SK-N-SH (cell line): ENCODE measurements at regions not wholly inside any gene's neighbourhood (a gene's known extent, or its start where the extent isn't known, plus 50 kb on each side); places are given as distances from the start of the nearest gene placed in this dataset.

Experiments
- CTCF ChIA-PET: fragments of 300-600, 350-600 bp; formaldehyde crosslinking; extraction: SDS; loops from one replicate; lab custom pipeline; 2021; lab: Yijun Ruan, JAX
- POLR2A ChIA-PET: fragments of 350-600 bp; sonication (Branson Sonifier 250); formaldehyde crosslinking; extraction: SDS; loops from one replicate; lab custom pipeline; 2020; ENCODE audit warnings: antibody characterized with exemption, inconsistent platforms; lab: Yijun Ruan, JAX
- DNase-seq: peaks from one replicate; pipeline ENCODE4 v3.0.0; 2012
- H2AFZ ChIP-seq: fragments of 200-600 bp; sonication (generic); 2 replicates; pipeline ENCODE4 v1.8.1; 2016; ENCODE audit warnings: antibody characterized with exemption, mild to moderate bottlenecking, low read depth
- H3F3A ChIP-seq: fragments of 200-600 bp; sonication (generic); replicated peaks from 2 replicates; pipeline ENCODE3; 2016; ENCODE audit warnings: antibody characterized with exemption, mild to moderate bottlenecking; ENCODE audit not compliant: insufficient read depth
- H3K27ac ChIP-seq, 2 experiments: fragments of 200-500 bp in 1 of 2; fragments of 200-600 bp in 1 of 2; sonication (Bioruptor generic) in 1 of 2; sonication (generic), shearing (Covaris generic) in 1 of 2; 2 replicates each; pipeline versions ENCODE4 v1.5.1 to v1.6.1; 2014 to 2016; ENCODE audit warnings: low read depth in 2 of 2, inconsistent platforms in 1 of 2, low read length in 1 of 2, mild to moderate bottlenecking in 1 of 2, mixed read lengths in 1 of 2
- H3K27me3 ChIP-seq: fragments of 200-600 bp; sonication (generic), shearing (Covaris generic); 2 replicates; pipeline ENCODE4 v1.6.1; 2016; ENCODE audit warnings: mixed run types; ENCODE audit not compliant: insufficient read depth
- H3K36me3 ChIP-seq, 2 experiments: fragments of 200-500 bp in 1 of 2; fragments of 200-600 bp in 1 of 2; sonication (Bioruptor generic) in 1 of 2; sonication (generic) in 1 of 2; replicated peaks in 1 of 2; 2 replicates each; pipeline versions ENCODE3 to v1.5.1; 2014 to 2016; ENCODE audit warnings: low read length in 1 of 2, mild to moderate bottlenecking in 1 of 2; ENCODE audit not compliant: insufficient read depth in 2 of 2, control insufficient read depth in 1 of 2
- H3K4me1 ChIP-seq, 2 experiments: fragments of 200-500 bp in 1 of 2; fragments of 200-600 bp in 1 of 2; sonication (Bioruptor generic) in 1 of 2; sonication (generic), shearing (Covaris generic) in 1 of 2; 2 replicates each; pipeline versions ENCODE4 v1.5.1 to v1.6.1; 2014 to 2016; ENCODE audit warnings: low read depth in 1 of 2, low read length in 1 of 2, mixed run types in 1 of 2; ENCODE audit not compliant: insufficient read depth in 2 of 2, control insufficient read depth in 1 of 2
- H3K4me2 ChIP-seq: fragments of 200-600 bp; sonication (generic), shearing (Covaris generic); 2 replicates; pipeline ENCODE4 v1.6.1; 2017; ENCODE audit warnings: mixed run types
- H3K4me3 ChIP-seq, 2 experiments: fragments of 200-500 bp in 1 of 2; fragments of 200-600 bp in 1 of 2; sonication (Bioruptor generic) in 1 of 2; sonication (generic), shearing (Covaris generic) in 1 of 2; 2 replicates each; pipeline versions ENCODE4 v1.5.1 to v1.8.1; 2014 to 2016; ENCODE audit warnings: low read depth in 2 of 2, inconsistent platforms in 1 of 2, low read length in 1 of 2, mild to moderate bottlenecking in 1 of 2, mixed read lengths in 1 of 2, moderate library complexity in 1 of 2
- H3K79me2 ChIP-seq: fragments of 200-600 bp; sonication (generic); 2 replicates; pipeline ENCODE4 v1.8.1; 2017; ENCODE audit warnings: mild to moderate bottlenecking; ENCODE audit not compliant: insufficient read depth
- H3K9ac ChIP-seq: fragments of 200-600 bp; sonication (generic); 2 replicates; pipeline ENCODE4 v1.6.1; 2017; ENCODE audit warnings: mixed run types
- H3K9me2 ChIP-seq: fragments of 200-600 bp; sonication (generic); 2 replicates; pipeline ENCODE4 v1.6.1; 2017; ENCODE audit warnings: mixed run types
- H3K9me3 ChIP-seq: fragments of 200-600 bp; sonication (generic); 2 replicates; pipeline ENCODE4 v1.6.1; 2017; ENCODE audit warnings: mixed run types, mild to moderate bottlenecking, moderate library complexity
- H4K20me1 ChIP-seq: fragments of 200-600 bp; sonication (generic); 2 replicates; pipeline ENCODE4 v1.6.1; 2017; ENCODE audit warnings: mild to moderate bottlenecking, mixed run types; ENCODE audit not compliant: insufficient read depth
- CHD2 ChIP-seq: fragments of 150-350 bp; IDR thresholded peaks from 2 replicates; pipeline ENCODE4 v1.6.1; 2018; ENCODE audit warnings: low read length; ENCODE audit not compliant: partially characterized antibody
- ELF1 ChIP-seq: IDR thresholded peaks from 2 replicates; pipeline ENCODE4 v1.4.0; 2012
- EP300 ChIP-seq, 2 experiments: IDR thresholded peaks; 2 replicates each; pipeline versions ENCODE4 v1.4.0 to v1.6.1; 2012; ENCODE audit warnings: borderline replicate concordance in 1 of 2, low read depth in 1 of 2, low read length in 1 of 2
- EZH2phosphoT487 ChIP-seq: fragments of 200-600 bp; sonication (generic); IDR thresholded peaks from 2 replicates; pipeline ENCODE4 v1.6.1; 2017; ENCODE audit warnings: low read depth, mixed run types, mild to moderate bottlenecking, antibody characterized with exemption, moderate library complexity, borderline replicate concordance
- FOXM1 ChIP-seq: IDR thresholded peaks from 2 replicates; pipeline ENCODE4 v1.4.0; 2012; ENCODE audit warnings: low read depth, mild to moderate bottlenecking
- GABPA ChIP-seq: IDR thresholded peaks from 2 replicates; pipeline ENCODE4 v1.4.0; 2012; ENCODE audit warnings: low read depth, mild to moderate bottlenecking
- MEF2A ChIP-seq: IDR thresholded peaks from 2 replicates; pipeline ENCODE4 v1.4.0; 2012; ENCODE audit warnings: low read depth, borderline replicate concordance
- MXI1 ChIP-seq: IDR thresholded peaks from 2 replicates; pipeline ENCODE4 v1.6.1; 2012; ENCODE audit warnings: mild to moderate bottlenecking, low read depth, low read length, improper control_type of control experiment
- NFIC ChIP-seq: IDR thresholded peaks from 2 replicates; pipeline ENCODE4 v1.4.0; 2012; ENCODE audit warnings: borderline replicate concordance
- POLR2AphosphoS5 ChIP-seq: IDR thresholded peaks from 2 replicates; pipeline ENCODE4 v1.6.1; 2012; ENCODE audit warnings: low read depth, low read length
- RFX5 ChIP-seq: IDR thresholded peaks from 2 replicates; pipeline ENCODE4 v1.6.1; 2012; ENCODE audit warnings: mild to moderate bottlenecking, improper control_type of control experiment, low read length
- RXRA ChIP-seq: IDR thresholded peaks from 2 replicates; pipeline ENCODE4 v1.4.0; 2012; ENCODE audit warnings: low read depth, mild to moderate bottlenecking, borderline replicate concordance
- TAF1 ChIP-seq: IDR thresholded peaks from 2 replicates; pipeline ENCODE4 v1.6.1; 2012; ENCODE audit warnings: low read depth, mild to moderate bottlenecking, low read length, moderate library complexity, borderline replicate concordance
- YY1 ChIP-seq: IDR thresholded peaks from 2 replicates; pipeline ENCODE4 v1.4.0; 2012; ENCODE audit warnings: low read depth, mild to moderate bottlenecking
- WGBS: methylation state at CpG from one replicate; pipeline ENCODE4 v1.1.6; 2017; ENCODE audit warnings: low lambda C conversion rate; 5-methylcytosine and 5-hydroxymethylcytosine counted together
- TF ChIP-seq, protein P1 (sequence below): IDR thresholded peaks from 2 replicates; pipeline ENCODE4 v1.4.0; 2012; ENCODE audit warnings: low read depth
- TF ChIP-seq, protein P2 (sequence below): IDR thresholded peaks from 2 replicates; pipeline ENCODE4 v1.4.0; 2012; ENCODE audit warnings: low read depth, borderline replicate concordance
- TF ChIP-seq, protein P3 (sequence below): IDR thresholded peaks from 2 replicates; pipeline ENCODE4 v1.6.1; 2012; ENCODE audit warnings: mild to moderate bottlenecking, low read depth, low read length, moderate library complexity
- TF ChIP-seq, protein P4 (sequence below): IDR thresholded peaks from 2 replicates; pipeline ENCODE4; 2012

DNA sequence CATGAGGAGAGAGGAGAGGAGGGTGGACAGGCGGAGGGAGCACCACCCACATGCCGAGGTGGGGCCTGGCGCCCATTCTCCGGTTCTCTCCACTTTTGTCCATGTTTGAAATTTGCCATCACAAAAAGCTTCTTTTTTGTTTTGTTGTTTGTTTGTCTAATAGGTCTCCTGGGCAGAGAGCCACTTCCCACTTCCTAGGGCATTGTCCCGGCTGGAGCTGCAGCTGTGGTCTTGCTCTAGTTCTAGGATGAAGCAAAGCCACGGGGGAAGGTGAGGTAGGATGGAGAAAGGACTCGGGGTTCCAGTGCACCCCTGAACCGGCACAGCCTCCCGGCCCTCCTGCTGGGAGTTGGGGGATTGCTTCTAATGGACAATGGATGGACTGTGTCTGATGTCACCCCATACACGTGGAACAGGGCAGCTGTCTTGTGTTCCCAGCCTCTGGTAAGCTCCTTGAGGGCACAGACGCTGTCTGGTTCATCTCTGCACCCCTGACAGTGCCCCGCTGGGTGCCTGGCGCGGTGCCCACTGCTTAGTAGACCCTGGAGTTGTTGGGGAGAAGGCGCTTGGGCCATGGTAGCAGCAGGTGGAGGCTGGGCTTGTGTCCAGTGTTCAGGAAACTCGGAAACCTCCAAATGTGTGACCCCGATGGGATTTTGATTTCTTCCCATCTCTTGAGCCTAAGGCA lies 278.4 kb downstream of the NDUFA10 start:
- H3K9ac ChIP-seq = no peak overlapping the region
- H3K4me1 ChIP-seq = peaks cover 0 to 6% of the 10 kb centered on the region in 2 experiments; a peak in 1 of 4 replicates
- ChIA-PET POLR2A (no interaction called here), CTCF (interaction anchor here (1.4 kb wide), 1 partner anchor 10 kb away, joined by 4 read pairs; no protein-coding TSS in a partner anchor)
- no peak overlapping the region for H2AFZ ChIP-seq
- no peak overlapping the region for H3K4me2 ChIP-seq
- no peak overlapping the region for H3K4me3 ChIP-seq
- no peaks in the 10 kb centered on the region for H3K9me3 ChIP-seq
- TF ChIP-seq EP300 (IDR thresholded peaks at IDR 0.05; ENCODE audit: borderline replicate concordance in 1 of 2, low read depth in 1 of 2, low read length in 1 of 2) = no peak
- no peak for TF ChIP-seq POLR2AphosphoS5
- TF ChIP-seq GABPA = no peak
- no peak for TF ChIP-seq FOXM1
- TF ChIP-seq MEF2A = no peak
- TF ChIP-seq RXRA = no peak
- TF ChIP-seq, protein P1, sequence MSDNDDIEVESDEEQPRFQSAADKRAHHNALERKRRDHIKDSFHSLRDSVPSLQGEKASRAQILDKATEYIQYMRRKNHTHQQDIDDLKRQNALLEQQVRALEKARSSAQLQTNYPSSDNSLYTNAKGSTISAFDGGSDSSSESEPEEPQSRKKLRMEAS = no peak
- TF ChIP-seq, protein P2, sequence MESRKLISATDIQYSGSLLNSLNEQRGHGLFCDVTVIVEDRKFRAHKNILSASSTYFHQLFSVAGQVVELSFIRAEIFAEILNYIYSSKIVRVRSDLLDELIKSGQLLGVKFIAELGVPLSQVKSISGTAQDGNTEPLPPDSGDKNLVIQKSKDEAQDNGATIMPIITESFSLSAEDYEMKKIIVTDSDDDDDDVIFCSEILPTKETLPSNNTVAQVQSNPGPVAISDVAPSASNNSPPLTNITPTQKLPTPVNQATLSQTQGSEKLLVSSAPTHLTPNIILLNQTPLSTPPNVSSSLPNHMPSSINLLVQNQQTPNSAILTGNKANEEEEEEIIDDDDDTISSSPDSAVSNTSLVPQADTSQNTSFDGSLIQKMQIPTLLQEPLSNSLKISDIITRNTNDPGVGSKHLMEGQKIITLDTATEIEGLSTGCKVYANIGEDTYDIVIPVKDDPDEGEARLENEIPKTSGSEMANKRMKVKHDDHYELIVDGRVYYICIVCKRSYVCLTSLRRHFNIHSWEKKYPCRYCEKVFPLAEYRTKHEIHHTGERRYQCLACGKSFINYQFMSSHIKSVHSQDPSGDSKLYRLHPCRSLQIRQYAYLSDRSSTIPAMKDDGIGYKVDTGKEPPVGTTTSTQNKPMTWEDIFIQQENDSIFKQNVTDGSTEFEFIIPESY = no peak
- TF ChIP-seq, protein P3, sequence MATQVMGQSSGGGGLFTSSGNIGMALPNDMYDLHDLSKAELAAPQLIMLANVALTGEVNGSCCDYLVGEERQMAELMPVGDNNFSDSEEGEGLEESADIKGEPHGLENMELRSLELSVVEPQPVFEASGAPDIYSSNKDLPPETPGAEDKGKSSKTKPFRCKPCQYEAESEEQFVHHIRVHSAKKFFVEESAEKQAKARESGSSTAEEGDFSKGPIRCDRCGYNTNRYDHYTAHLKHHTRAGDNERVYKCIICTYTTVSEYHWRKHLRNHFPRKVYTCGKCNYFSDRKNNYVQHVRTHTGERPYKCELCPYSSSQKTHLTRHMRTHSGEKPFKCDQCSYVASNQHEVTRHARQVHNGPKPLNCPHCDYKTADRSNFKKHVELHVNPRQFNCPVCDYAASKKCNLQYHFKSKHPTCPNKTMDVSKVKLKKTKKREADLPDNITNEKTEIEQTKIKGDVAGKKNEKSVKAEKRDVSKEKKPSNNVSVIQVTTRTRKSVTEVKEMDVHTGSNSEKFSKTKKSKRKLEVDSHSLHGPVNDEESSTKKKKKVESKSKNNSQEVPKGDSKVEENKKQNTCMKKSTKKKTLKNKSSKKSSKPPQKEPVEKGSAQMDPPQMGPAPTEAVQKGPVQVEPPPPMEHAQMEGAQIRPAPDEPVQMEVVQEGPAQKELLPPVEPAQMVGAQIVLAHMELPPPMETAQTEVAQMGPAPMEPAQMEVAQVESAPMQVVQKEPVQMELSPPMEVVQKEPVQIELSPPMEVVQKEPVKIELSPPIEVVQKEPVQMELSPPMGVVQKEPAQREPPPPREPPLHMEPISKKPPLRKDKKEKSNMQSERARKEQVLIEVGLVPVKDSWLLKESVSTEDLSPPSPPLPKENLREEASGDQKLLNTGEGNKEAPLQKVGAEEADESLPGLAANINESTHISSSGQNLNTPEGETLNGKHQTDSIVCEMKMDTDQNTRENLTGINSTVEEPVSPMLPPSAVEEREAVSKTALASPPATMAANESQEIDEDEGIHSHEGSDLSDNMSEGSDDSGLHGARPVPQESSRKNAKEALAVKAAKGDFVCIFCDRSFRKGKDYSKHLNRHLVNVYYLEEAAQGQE = no peak
- no peak for TF ChIP-seq RFX5
- no peak for TF ChIP-seq YY1
- TF ChIP-seq EZH2phosphoT487 = no peak
- no peak for TF ChIP-seq CHD2
- no peak for TF ChIP-seq TAF1
- TF ChIP-seq, protein P4, sequence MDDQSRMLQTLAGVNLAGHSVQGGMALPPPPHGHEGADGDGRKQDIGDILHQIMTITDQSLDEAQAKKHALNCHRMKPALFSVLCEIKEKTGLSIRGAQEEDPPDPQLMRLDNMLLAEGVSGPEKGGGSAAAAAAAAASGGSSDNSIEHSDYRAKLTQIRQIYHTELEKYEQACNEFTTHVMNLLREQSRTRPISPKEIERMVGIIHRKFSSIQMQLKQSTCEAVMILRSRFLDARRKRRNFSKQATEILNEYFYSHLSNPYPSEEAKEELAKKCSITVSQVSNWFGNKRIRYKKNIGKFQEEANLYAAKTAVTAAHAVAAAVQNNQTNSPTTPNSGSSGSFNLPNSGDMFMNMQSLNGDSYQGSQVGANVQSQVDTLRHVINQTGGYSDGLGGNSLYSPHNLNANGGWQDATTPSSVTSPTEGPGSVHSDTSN = no peak
- TF ChIP-seq MXI1 = no peak
- no peak for TF ChIP-seq ELF1
- TF ChIP-seq NFIC = no peak
- 49% methylated on average over 11 of the region's 17 CpGs for WGBS
- H3K27ac ChIP-seq = no peak overlapping the region
- DNase-seq = no peak
- H3K36me3 ChIP-seq = no peaks in the 10 kb centered on the region
- H4K20me1 ChIP-seq = no peaks in the 10 kb centered on the region
- H3K27me3 ChIP-seq = no peaks in the 10 kb centered on the region
- no peaks in the 10 kb centered on the region for H3K9me2 ChIP-seq
- H3F3A ChIP-seq = no peaks in the 10 kb centered on the region
- H3K79me2 ChIP-seq = no peaks in the 10 kb centered on the region
